Stimulated activated CD4-positive, alpha-beta T cell treated with anti-CD3 and anti-CD28 coated beads, TNF-alpha, amount 100 ng/mL, for 48 hours (primary cell): ENCODE measurements at regions not wholly inside any gene's neighbourhood (a gene's known extent, or its start where the extent isn't known, plus 50 kb on each side); places are given as distances from the start of the nearest gene placed in this dataset.

Experiments
- DNase-seq, 3 donors: peaks; one replicate each; pipeline ENCODE4 v3.0.0-alpha.2; 2020; ENCODE audit warnings: low read depth in 3 of 3

DNA sequence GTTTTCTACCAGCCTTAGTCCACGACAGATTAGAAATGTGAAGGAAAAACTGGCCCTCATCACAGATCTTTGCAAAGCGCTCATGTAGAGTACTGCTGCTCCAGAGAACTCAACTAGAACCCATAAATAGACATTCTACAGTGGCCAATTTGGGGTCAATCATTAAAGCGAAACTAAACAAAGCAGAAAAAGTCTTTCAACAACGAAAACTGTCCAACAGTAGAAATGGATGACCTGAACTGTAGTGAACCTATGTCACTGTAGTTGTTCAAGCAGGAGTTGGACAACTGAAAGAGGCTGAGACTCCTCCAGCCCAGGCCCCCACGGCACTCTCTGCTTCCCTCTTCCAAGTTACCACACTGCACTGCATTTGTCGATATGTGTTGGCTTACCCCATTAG is 472.6 kb downstream of the BCAT1 start:
- no peak for DNase-seq

- no peak for DNase-seq
Measured at GRCh38 chr12:24475337-24475736, 473.6 kb downstream of the BCAT1 start.

DNA sequence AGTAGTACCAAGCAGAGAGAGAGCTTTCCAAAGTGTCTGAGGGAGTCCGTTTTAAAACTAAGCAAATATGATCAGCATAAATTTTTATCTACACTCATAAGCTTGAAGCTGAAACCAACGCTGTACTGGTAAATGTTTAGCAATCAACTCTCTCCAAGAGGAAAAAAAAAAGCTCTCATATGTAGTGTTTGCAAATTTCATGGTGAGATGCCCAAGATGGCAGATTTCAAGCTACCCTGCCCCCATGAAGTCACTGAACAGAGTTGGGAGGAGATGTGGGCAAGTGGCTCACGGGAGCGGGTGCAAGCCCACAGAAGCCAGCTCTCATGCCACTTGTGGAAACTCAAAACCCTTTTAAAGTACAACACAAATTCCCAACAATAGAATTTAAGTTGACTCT is 475.8 kb downstream of the BCAT1 start:
- no peak for DNase-seq

DNA sequence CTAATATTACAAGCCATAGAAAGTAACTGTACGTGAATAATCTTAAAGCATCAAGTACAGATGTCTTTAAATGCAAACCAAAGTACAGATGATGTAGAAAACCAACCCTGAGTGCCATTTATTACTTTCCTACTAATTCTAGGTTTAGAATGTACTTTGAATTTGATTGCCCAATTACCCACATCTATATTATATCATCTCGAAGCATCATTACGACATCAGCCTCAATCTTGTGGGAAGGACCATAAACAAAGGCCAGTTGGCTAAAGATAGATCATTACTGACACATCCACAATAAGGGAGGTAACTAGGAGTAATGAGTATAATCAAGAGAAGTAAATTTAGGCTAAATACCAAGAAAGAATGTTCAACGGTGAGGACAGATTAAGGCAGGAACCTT is 478.9 kb downstream of the BCAT1 start:
- DNase-seq: no peak

DNA sequence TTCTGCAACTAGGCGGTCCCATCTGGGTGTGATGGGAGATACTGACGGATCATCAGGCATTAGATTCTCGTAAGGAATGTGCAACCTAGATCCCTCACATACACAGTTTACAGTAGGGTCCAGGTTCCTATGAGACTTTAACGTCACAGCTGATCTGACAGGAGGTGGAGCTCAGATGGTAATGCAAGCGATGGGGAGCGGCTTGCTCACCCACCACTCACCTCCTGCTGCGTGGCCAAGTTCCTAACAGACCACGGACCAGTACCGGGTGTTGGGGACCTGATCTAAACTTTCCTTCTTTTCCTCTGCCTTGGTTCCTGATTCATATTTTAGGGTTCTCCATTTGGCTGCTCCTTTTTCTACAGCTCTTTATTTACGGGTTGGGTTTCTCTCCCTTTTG is 479.8 kb downstream of the BCAT1 start:
- no peak for DNase-seq

DNA sequence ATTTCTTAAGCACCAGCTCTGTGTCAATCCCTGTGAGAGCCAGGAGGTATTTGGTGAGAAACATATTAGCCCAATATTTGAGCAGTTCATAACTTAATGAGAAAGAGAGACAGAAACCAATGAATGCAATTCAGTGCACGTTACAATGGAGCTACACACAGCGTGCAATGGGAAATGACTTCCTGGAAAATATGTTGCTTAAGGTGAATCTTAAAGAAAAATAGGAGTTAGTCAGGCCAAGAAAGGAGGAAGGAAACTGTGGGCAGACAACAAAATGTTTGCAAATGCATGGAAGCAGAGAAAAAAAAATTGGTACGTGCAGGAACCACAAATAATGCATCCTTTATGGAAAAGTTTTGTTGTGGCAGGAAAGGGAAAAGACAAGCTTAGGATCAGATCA is 481.7 kb downstream of the BCAT1 start:
- DNase-seq: no peak

- no peak for DNase-seq
Measured at GRCh38 chr12:24463375-24463774, 485.5 kb downstream of the BCAT1 start.

DNA sequence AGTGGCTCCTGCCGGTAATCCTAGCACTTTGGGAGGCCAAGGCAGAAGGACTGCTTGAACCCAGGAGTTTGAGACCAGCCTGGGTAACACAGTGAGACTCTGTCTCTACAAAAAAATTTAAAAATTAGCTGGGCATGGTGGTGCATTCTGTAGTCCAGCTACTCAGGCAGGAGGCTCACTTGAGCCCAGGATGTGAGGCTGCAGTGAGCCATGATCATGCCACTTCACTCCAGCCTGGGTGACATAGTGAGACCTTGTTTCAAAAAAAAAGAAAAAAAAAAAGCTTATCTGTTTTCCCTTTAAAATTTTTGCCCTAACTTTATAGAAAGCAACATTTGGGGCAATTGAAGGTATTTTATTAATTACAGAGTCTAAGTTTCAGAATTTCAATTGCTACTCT is 486.0 kb downstream of the BCAT1 start:
- no peak for DNase-seq

DNA sequence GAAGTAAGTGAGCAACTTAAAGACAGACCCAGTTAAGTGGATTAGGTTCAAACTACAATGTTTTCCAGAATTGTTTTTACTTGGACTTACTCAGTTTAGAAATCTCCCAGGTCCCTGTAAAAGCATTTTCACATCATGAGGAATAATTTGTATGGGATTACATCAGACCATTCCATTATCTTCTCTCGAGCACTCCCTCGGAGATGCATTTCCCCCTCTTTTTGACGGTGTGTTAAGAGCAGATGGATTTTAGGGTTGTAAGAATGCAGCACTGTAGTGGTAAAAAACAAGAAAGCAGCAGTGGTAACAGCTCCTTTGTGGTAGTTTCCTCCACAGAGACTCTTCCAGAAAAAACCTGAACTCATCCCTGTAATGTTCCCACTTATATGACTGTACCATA is 488.4 kb downstream of the BCAT1 start:
- no peak for DNase-seq

DNA sequence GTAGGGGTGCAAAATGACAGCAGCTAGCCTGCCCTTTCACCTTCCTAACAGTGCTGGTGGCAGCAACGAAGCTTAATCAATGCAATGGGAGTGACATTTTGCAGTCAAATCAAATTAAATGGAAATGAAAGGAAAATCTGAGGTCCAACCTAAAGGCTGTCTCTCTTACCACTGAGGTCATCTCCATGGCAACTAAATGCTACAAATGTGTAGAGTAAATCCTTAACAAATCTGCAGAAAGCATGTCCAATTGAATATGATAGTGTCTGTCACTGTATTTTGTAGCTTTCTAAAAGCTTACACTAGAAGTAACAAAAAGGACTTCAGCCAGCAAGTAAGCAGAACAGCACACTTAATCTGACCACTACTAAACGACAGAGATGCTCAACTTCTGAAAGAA is 488.8 kb downstream of the BCAT1 start:
- no peak for DNase-seq

GRCh38 chr12:24455811-24456210 is 493.1 kb downstream of the BCAT1 start:
- DNase-seq: no peak

- no peak for DNase-seq
Measured at GRCh38 chr12:24447678-24448077, 498.2 kb upstream of the SOX5 start.

- no peak for DNase-seq
Measured at GRCh38 chr12:24446287-24446686, 496.8 kb upstream of the SOX5 start.

DNA sequence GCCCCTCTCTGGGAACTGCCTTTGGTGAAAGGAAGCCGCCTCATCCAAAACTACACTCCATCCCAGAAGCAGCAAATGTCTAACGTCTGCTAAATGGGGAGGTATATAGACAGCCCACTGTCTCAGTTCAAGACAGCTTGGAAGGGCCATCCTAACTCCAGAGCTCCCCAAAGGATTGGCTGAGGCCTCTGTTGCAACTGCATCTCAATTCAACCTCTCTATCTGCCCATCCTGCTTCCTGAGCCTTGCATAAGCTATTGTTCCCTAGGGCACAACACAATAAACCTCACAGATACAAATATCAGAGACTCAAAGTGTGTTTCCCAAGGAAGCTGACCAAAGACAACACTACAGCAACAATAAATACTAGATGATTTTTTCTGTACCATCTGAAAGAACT is 495.2 kb upstream of the SOX5 start:
- no peak for DNase-seq

DNA sequence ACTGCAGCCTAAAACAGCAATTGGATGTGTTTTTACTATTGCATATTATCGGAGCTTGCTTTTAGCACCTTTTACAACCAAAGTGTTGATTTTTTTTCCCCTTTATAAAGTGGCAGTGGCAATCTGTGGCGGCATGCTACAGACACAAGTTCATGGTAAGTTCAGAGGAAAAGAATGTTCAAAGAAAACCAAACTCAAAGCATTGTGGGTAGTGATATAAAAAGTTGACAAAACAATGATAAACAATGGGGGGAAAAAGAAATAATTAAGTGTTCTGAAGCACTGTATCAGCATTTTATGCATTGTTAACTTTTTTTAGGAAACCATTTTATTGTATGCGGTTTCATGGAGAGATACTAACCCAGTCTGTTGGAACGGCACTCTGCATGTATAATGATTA is 492.0 kb upstream of the SOX5 start:
- DNase-seq: no peak

GRCh38 chr12:24436667-24437066 is 487.2 kb upstream of the SOX5 start:
- no peak for DNase-seq

DNA sequence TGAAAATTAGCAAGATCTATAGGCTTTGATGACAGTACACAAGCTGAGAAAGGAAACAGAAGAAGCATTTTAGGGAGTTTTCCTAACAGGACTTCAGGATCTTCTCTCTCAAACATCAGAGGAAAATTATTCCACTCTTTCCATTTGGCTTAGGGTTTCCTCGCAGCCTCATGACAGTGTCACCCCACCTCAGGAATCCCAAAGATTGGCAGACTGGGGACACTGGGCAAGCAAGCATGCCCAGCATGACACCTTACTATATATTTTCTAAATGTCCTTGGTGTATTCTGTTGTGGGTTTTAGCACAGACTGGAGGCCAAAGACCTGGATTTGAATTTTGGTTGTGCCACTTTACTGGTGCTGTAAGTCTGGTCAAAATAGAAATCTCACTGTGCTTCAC is 482.4 kb upstream of the SOX5 start:
- DNase-seq: no peak

DNA sequence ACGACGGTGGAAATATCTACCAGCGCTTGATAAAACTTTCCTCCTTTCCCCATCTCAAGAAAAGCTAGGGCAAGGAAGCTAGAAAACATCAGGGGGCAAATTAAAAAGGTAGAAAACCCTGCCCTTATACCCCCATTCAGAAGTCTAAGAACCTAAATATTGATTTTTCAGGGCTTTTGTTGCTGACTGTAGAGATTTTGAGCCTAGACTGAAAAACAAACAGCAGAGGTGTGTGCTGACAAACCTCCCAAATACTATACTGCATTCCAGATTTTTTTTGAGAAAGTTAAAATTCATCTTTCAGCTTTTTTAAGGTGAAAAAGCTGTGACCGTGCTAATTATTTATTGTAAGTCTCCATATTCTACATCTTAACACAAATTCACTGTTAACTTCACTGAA is 478.3 kb upstream of the SOX5 start:
- DNase-seq: no peak

DNA sequence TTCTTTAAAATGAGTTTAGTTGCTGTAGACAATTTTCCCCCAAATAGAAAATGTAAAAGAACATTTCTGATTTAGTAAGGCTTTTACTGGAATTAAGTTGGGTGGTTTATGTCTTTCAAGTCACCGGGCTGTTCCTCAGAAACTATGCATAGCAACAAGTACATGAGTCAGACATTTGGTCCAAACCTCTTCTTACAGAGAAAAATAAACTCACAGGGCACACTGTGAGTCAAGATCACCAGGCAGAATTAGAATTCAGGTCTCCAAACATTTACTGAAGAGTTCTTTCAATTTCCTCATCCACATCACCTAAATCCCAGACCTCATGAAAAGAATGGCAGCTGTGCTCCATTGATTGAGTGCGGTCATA is 476.1 kb upstream of the SOX5 start:
- no peak for DNase-seq

GRCh38 chr12:24424889-24425600 is 475.6 kb upstream of the SOX5 start:
- no peak for DNase-seq

DNA sequence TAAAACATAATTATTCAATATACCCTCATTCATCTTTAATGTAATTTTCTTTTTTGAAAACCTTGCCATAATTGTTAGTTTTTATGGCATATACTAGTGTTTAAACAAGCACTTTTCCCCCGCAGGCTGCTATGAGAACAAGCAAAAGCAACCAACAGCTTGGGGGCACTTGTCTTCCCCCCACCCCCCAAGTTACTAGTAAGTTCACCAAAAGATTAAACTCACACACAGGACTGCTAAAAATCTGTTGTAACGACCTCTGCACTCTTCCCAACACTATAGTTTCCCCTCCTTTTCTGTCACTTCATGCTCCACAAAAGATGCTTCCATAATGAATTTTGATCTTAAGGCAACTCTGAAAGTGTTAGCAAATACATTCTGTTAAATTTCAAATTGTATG is 474.9 kb upstream of the SOX5 start:
- DNase-seq: no peak

DNA sequence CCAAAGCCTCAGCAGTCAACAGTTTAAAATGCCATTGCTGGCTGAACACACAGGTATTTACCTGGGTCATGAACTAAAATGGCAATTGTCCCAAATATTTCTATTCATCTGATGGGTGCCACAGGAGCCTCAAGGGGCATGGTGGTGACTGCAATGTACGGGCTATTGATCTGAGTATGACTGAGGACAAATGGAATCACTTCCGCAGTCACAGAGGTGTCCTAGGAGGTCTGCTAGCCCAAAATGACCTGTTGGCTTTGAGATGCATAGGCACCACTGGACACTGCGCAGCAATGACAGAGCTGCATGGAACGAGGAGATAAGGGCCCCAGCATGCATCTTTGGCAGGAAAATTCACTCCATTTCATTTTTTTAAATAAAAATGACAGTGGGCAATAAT is 474.1 kb upstream of the SOX5 start:
- no peak for DNase-seq

DNA sequence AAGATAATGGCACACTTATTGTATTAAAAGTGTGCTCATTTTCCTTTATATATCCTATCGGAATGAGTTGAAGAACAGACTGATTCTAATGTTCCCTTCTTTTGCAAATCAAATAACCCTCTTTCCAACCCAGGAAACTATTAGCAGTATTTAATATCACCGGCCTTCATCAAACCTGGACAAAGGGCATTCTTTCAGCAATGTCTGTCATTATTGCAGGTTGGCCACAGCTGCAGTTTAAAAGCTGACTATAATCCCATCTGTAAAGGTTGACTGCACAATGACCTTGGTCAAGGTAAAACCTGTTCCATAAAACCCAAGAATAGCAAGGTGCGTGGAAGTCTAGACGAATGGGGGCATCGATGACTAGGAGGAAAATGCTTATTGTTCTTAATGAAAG is 472.3 kb upstream of the SOX5 start:
- DNase-seq: no peak

- no peak for DNase-seq
Measured at GRCh38 chr12:24418157-24418556, 468.7 kb upstream of the SOX5 start.
